Midbrain (tissue), 1 donor: ENCODE measurements at regions not wholly inside any gene's neighbourhood (a gene's known extent, or its start where the extent isn't known, plus 50 kb on each side); places are given as distances from the start of the nearest gene placed in this dataset.

Experiments used
- DNase-seq: peaks from one replicate; lab custom pipeline; 2025; lab: John Stamatoyannopoulos, UW

DNA sequence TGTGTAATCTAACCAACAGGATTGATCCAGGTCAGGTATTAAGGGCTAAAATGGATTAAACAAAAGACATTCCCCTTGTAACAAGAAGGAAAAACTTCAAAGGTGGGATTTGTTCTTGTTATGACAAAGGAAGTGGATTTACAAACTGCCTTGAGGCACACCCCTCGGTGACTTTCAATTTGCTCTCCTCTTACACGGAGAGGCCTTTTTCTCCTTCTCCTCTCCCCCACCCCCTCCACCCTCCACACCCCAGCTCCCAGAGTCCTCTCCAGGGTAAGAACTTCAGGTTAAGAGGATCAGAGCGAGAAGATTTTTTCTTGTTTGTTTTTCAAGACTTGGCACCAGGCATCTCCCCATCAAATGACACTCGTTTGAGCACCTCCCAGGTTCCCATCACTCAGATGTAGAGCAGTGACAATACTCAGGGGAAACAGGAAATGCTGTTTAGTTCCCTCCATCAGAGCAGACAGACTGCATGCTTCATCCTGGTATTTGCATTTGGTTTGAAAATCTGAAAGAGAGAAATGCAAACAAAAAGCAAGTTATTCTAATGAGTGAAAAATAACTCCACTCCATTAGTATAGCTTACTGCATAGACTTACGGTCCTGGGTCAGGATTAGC lies 77.6 kb upstream of the TMEM260 start:
- DNase-seq: no peak

DNA sequence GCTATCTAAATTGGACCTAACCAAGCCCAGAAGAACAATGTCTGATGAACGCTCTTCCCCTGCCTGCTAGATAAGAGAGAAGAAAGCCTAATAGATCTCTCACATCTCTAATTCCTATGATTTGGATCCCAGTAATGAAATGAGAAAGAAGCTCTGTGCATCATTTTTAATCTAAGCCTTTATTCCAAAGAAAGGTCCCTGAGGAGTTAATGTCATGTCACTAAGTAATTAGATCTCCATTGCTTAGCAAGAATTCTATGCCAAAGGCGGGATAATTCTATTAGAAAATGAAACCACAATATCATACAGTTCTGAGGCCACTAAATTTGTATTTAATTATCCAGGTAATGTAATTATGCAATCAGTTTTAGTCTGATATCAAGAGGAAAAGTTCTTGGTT lies 74.2 kb upstream of the TMEM260 start:
- no peak for DNase-seq

DNA sequence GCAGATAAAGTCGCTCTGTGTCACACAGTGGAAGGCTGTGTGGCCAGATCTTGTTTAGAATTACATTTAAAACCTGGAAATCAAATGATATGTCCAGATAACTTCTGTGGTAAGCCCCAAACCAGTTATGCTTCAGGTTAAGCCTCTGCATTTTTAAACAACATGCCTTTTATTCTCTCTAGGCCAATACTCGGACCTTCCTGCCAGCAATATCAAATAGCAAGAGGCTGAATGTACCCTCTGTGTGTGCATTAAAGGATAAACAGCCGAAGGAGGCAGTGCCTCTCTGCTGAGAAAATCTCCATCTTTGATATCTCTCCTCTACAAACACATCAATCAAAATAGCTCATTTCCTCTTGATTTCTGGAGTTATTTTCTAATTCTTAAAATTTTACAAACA lies 67.1 kb upstream of the TMEM260 start:
- DNase-seq: no peak

DNA sequence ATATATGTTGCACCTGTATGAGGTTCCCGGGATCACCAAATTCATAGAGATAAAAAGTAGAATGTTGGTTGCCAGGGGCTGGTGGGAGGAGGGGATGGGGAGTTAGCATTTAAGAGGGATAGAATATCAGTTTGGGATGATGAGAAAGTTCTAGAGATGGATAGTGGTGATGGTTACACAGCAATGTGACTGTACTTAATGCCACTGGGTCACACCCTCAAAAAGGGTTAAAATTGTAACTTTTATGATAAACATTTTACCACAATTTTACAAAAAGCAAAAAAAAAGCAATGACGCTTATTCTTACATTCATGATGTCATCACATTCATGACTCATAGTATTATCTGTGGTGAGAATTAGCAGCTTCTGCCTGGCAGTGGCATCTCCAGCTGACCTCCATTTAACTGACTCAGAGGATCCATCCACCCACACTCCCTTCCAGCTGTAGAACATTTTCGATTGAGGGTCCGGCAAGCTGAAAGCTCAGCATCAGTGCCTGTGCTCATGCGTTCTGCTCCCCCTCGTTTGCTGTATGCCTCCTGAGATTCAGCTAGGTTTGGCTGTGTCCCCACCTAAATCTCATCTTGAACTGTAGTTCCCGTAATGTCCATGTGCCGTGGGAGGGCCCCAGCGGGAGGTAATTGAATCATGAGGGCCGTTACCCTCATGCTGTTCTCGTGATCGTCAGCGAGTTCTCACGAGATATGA lies 64.8 kb upstream of the TMEM260 start:
- DNase-seq: no peak

DNA sequence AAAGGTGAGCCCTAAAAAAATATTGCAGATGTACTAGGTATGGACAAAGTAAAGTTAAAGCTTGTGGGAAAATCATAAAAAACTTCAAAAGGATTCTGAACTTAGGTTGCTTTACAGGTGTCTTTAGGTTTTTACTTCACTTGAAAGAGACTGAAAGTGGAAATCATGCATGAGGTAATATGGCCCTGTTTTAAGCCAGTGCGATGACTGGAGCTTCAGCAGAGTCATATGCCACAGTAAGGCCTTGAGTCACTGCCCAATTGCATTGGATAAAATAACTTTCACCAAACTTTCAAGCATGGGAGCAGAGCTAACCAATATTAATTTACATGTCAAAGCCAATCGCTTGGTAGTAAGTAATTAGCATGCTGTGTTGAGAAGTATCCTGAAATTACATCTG lies 63.9 kb upstream of the TMEM260 start:
- DNase-seq: no peak

DNA sequence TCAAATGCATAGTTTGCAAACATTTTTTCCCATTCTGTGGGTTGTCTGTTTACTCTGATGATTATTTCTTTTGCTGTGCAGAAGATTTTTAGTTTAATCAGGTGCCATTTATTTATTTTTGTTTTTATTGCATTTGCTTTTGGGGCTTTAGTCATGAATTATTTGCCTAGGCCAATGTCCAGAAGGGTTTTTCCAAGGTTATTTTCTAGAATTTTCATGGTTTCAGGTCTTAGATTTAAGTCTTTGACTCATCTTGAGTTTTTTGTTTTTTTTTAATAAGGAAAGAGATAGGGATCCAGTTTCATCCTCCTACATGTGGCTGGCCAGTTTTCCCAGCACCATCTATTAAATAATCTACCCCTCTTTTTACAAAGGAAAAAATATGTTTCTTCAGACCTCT lies 57.2 kb upstream of the TMEM260 start:
- DNase-seq: no peak

DNA sequence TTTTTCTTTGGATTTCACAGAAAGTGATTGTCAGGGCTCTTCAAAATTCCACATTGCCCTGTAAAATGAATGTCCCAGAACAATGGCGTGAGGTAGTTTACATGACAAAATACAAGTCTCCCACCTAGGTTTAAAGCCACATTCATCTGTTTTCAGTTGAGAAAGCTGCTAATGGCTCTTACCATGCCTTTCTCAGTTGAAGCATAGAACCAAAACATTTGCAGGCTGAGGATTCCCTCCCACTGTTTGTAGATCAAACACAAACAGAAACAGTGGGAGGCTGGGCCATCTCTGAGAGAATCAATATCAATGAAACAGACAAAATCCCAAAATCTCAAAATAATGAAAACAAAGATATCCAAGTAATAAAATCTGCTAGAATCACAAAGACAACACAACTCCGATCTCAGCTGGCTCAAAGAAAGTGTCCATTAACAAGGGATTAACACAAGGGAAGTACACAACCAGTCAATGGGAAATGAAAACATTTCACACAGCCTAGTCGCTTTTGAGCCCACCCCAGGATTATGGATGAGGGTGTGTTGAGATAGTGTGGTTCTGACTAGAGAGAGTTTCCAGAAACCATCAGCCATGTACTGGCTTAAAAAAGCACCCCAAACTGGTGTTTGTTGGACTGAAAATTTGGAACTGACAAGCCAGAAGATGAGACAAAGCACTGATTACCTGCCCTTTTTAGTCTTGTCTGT lies 54.5 kb upstream of the TMEM260 start:
- DNase-seq: no peak

DNA sequence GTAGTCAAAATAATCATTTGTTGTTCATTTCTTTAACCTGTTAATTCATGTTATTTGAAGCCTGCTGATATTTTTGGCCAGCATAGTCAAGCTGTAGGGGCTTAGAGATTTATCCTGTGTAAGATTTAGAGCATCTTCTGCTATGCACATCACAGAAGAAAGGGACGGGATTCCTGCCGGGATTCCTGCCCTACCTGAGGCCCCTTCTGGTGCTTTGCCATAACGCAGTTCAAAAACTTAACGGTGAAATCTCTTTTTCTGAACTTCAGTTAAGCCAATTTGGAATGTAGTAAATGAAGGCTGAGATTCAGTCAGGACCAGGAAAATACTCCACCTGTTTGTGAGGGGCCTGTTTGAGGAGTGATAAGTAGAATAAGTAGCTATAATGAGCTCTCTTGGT lies 50.7 kb upstream of the TMEM260 start:
- DNase-seq: no peak
